AG09309 (cell line): ENCODE measurements at regions not wholly inside any gene's neighbourhood (a gene's known extent, or its start where the extent isn't known, plus 50 kb on each side); places are given as distances from the start of the nearest gene placed in this dataset.

Source experiments
- DNase-seq: peaks from one replicate; pipeline ENCODE4 v3.0.0-alpha.2; 2010; ENCODE audit warnings: low read depth
- H3K4me3 ChIP-seq: 2 replicates; pipeline ENCODE4 v1.5.1; 2011; ENCODE audit warnings: mild to moderate bottlenecking, low read depth, low read length, moderate library complexity; ENCODE audit not compliant: control insufficient read depth
- CTCF ChIP-seq: IDR thresholded peaks from 2 replicates; pipeline ENCODE4 v1.5.1; 2011; ENCODE audit warnings: mild to moderate bottlenecking, low read depth, low read length, inconsistent platforms; ENCODE audit not compliant: insufficient read depth, control insufficient read depth; ENCODE audit errors: missing control alignments

- peak; percentile 69 for DNase-seq
- no peak for TF ChIP-seq CTCF
- H3K4me3 ChIP-seq: peak overlapping the region; percentile 68
Observed at GRCh38 chr6:27688014-27688586, 215.2 kb upstream of the ZNF184 start.

- DNase-seq: no peak
- H3K4me3 ChIP-seq: peak overlapping the region; percentile 68
- TF ChIP-seq CTCF: peak; percentile 80
Observed at GRCh38 chr6:27687154-27688013, 214.5 kb upstream of the ZNF184 start.

- no peak for TF ChIP-seq CTCF
- no peak for DNase-seq
- no peak overlapping the region for H3K4me3 ChIP-seq
Observed at GRCh38 chr6:27685279-27685678, 212.4 kb upstream of the ZNF184 start.

GRCh38 chr6:27684264-27685211, 211.6 kb upstream of the ZNF184 start:
- no peak overlapping the region for H3K4me3 ChIP-seq
- TF ChIP-seq CTCF: no peak
- no peak for DNase-seq

GRCh38 chr6:27679964-27680694, 207.2 kb upstream of the ZNF184 start:
- no peak for DNase-seq
- no peak overlapping the region for H3K4me3 ChIP-seq
- TF ChIP-seq CTCF: no peak
